Choroid plexus epithelial cell (primary cell): ENCODE measurements at regions not wholly inside any gene's neighbourhood (a gene's known extent, or its start where the extent isn't known, plus 50 kb on each side); places are given as distances from the start of the nearest gene placed in this dataset.

Experiments used
- DNase-seq: peaks from one replicate; pipeline ENCODE4 v3.0.0-alpha.2; 2010; ENCODE audit warnings: low read depth
- H3K4me3 ChIP-seq: 2 replicates; pipeline ENCODE4 v1.5.1; 2011; ENCODE audit warnings: low read depth, mild to moderate bottlenecking, control low read depth, low read length, moderate library complexity
- TF ChIP-seq, protein P1 (sequence below): conservative IDR thresholded peaks from 2 replicates; pipeline ENCODE4 v1.5.1; 2011; ENCODE audit warnings: low read depth, mild to moderate bottlenecking, control low read depth, inconsistent platforms, low read length, moderate library complexity

DNA sequence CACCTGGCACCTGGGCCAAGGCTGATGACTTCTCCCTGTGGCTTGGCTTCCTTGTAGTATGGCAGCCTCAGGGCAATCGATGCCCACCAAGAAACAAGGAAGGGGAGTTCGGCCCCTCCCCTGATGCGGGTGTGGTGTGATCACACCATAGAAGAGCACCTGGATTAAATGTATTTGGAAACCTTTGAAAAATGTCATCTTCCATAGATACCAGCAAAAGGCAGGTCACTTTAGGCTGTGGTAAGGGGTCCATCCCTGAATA is 198.2 kb downstream of the CYP26B1 start:
- H3K4me3 ChIP-seq, result no peak overlapping the region
- TF ChIP-seq, protein P1, sequence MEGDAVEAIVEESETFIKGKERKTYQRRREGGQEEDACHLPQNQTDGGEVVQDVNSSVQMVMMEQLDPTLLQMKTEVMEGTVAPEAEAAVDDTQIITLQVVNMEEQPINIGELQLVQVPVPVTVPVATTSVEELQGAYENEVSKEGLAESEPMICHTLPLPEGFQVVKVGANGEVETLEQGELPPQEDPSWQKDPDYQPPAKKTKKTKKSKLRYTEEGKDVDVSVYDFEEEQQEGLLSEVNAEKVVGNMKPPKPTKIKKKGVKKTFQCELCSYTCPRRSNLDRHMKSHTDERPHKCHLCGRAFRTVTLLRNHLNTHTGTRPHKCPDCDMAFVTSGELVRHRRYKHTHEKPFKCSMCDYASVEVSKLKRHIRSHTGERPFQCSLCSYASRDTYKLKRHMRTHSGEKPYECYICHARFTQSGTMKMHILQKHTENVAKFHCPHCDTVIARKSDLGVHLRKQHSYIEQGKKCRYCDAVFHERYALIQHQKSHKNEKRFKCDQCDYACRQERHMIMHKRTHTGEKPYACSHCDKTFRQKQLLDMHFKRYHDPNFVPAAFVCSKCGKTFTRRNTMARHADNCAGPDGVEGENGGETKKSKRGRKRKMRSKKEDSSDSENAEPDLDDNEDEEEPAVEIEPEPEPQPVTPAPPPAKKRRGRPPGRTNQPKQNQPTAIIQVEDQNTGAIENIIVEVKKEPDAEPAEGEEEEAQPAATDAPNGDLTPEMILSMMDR, result no peak
- DNase-seq, result no peak

DNA sequence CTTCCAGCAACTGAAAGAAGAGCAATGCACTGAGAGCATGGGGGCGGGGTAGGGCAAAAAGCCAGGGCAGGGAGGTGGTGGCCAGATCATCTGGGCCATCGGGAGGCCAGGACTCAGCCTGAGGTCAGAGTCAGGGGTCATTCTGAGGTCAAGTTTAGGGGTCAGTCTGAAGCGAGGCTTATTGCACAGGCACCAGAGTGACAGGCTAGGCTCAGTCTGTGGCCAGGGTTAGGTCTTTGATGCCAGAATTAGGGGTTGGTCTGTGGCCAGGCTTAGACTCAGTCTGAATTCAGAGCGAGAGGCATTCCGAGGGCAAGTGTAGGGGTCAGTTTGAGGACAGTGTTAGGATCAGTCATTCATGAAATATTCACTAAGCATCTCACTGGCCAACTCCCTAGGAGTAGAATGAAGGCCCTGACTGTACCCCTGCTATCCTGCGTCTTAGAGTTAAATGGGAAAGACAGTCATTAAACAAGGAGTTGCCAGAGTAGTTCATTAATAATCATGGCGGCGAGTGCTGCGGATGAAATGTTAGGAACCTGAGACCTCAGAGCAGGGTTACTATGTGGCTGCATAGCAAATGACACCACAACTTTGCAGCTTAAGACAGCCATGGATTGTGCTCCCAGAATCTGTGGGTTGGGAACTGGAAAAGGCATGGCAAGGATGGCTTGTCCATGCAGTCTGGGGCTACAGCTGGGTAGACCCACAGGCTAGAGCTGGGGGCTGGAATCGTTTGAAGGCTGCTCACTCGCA is 198.7 kb downstream of the CYP26B1 start:
- TF ChIP-seq, protein P1, result no peak
- DNase-seq, result peak; percentile 46
- H3K4me3 ChIP-seq, result no peak overlapping the region

DNA sequence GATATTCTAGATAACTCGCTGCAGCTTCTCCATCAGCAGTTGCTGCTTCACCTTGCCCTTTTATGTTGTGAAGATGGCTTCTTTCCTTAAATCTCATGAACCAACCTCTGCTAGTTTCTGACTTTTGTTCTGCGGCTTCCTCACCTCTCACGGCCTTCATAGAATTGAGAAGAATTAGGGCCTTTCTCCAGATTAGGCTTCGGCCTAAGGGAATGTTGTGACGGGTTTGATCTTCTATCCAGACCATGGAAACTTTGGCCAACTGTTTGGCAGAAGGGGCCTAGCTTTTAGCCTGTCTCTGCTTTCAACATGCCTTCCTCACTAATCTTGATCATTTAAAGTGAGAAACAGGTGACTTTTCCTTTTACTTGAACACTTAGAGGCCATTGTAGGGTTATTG is 199.9 kb downstream of the CYP26B1 start:
- no peak overlapping the region for H3K4me3 ChIP-seq
- no peak for DNase-seq
- TF ChIP-seq, protein P1, result no peak

DNA sequence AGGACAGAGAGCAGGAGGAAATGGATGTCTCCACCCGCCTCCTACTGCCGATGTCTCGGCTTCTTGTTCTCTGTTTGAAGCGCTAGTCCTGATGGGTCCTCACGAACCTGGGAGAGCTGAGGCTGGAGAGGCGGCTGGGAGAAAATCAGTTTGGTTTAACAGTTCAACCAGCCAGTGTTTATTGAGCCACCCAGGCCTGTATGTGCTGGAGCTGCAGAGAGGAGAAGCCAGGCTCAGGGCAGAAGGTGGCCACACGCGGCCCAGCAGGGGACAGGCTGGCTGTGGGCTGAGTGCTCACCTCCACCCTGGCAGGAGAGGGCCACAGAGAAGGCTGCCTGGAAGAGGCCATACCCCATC is 202.1 kb downstream of the CYP26B1 start:
- no peak overlapping the region for H3K4me3 ChIP-seq
- TF ChIP-seq, protein P1, result no peak
- DNase-seq, result no peak

DNA sequence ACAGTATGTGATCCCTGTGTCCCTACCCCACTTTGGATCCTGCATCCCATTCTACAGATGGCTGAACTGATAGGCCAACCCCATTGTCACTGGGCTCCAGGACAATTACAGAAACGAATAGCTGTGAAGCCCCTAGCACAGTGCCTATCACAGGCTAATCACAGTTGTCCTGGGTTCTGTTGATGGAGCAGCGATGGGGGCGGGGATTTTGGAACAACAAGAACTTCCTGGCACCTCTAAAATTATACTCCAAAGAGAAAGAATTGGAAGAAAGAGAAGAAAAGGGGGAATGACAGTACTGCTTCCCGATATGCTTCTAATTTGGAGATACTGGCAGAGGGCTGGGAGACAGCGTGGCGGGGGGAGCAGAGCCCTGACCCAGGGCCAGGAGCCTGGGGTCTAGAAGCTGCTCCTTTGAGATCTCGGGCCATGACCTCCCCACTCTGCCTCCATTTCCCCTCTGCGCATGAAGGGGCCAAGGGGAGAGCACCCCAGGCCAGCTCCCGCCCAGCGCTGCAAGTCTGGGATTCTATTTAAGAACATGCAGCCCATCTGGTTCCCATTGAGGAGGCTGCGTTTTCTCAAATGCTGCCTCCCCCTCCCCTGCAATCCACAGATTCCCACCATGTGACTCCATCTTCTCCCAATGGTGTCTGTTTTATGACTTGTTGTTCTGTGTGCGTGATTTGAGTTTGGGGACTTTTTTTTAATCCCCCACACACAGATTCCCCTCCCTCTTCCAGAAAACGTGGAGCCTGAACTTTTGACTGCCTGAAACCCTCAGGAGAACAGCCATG is 202.7 kb downstream of the CYP26B1 start:
- H3K4me3 ChIP-seq, result no peak overlapping the region
- TF ChIP-seq, protein P1, result no peak
- DNase-seq, result no peak

DNA sequence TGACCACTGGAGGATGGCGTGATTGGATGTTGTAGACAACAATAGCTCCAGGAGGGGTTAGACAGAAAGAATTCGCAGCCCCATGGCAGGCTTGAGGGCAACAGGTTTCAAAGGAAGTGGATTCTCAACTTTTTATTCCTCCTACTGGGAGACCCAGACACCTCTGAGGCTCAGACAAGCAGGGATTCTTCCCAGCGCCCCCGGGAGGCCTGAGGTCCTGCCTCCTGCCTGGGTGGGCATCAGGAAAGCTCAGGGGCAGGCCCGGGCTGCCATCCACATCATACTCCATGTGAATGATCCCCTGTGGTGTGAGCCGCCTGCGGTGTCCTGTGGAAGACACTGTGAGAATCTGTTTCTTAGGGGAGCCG is 203.5 kb downstream of the CYP26B1 start:
- DNase-seq, result no peak
- H3K4me3 ChIP-seq, result no peak overlapping the region
- TF ChIP-seq, protein P1, result no peak
